HG02759 (cell line): ENCODE measurements at regions not wholly inside any gene's neighbourhood (a gene's known extent, or its start where the extent isn't known, plus 50 kb on each side); places are given as distances from the start of the nearest gene placed in this dataset.
A peak's percentile ranks its signal among the peaks of the same experiment; 100 is the strongest.

Experiments
- ATAC-seq: cut with Tn5 transposase; IDR thresholded peaks from one replicate; pipeline ENCODE4 v1.9.1; 2021; ENCODE audit warnings: mild to moderate bottlenecking, moderate library complexity; ENCODE audit not compliant: unreplicated experiment

DNA sequence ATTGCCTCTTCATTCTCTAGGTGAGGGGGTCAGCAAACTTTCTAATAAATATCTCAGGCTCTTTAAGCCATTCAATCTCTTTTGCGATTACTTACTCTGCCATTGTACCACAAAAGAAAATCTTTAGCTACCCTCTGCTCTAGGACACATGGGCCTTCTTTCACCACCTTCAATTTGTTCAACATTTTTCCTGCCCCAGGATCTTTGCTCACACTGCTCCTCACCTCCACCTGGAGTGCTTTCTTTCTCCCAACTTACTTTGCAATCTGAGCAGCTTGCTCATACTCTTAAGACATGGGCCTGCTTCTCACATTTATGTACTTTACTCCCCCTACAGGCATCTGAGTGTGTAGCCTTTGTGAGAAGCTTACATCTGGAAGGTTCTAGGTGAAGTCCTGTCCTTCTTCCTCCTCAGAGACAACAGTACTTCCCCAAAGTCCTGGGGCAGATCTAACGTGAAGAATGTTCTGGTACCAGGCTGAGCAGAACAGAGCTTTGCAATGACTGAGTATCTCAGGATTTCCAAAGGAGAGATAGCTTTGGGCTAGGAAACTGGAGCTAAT lies 55.0 kb upstream of the PRDM5 start:
- peak; percentile 86 for ATAC-seq

DNA sequence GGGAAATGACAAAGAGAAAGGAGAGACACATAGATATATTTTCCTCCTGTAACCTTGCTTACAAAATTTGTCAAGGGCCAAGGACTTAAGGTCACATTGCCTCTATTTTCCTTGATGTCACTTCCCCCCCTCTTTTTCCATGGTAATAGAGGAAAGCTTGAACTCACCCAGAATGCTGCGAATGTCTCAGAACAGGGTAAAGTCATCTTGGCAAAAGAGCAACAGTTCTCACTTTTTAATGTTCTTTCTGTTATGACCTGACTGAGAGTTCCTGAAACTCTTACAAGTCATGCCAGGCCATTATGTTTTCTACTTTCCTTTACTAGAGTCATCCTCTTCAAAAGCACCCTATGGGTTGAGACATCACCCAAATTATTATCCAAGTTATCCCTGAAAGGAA lies 50.7 kb upstream of the PRDM5 start:
- ATAC-seq = no peak
